MCF 10A (cell line): ENCODE measurements at regions not wholly inside any gene's neighbourhood (a gene's known extent, or its start where the extent isn't known, plus 50 kb on each side); places are given as distances from the start of the nearest gene placed in this dataset.

ENCODE experiments used
- BruUV-seq: library from RNA; stranded (reverse); fragments of 400-500 nt; replicated peaks from 2 replicates; lab custom pipeline; 2021; lab: Mats Ljungman, UMichigan
- CTCF ChIA-PET: fragments of 300-600 bp; sonication (Branson Sonifier 250); formaldehyde crosslinking; extraction: SDS; loops from one replicate; lab custom pipeline; 2021; ENCODE audit warnings: antibody characterized with exemption, inconsistent platforms; lab: Yijun Ruan, JAX
- POLR2A ChIA-PET: fragments of 300-600, 350-650 bp; sonication (Branson Sonifier 250); formaldehyde crosslinking; extraction: SDS; loops from one replicate; lab custom pipeline; 2020; ENCODE audit warnings: antibody characterized with exemption, inconsistent platforms; lab: Yijun Ruan, JAX
- DNase-seq: peaks from one replicate; pipeline ENCODE4 v3.0.0-alpha.2; 2018; ENCODE audit not compliant: unreplicated experiment
- H3K27ac Mint-ChIP-seq: one replicate; pipeline ENCODE4 v1.8.0; 2022; ENCODE audit warnings: mild to moderate bottlenecking, low read depth, mixed read lengths; ENCODE audit not compliant: unreplicated experiment
- H3K27me3 Mint-ChIP-seq: one replicate; pipeline ENCODE4 v1.8.0; 2022; ENCODE audit warnings: mixed read lengths; ENCODE audit not compliant: insufficient read depth, unreplicated experiment
- H3K36me3 Mint-ChIP-seq: one replicate; pipeline ENCODE4 v1.8.0; 2022; ENCODE audit warnings: mild to moderate bottlenecking, moderate library complexity, mixed read lengths; ENCODE audit not compliant: insufficient read depth, unreplicated experiment
- H3K4me1 Mint-ChIP-seq: one replicate; pipeline ENCODE4 v1.8.0; 2022; ENCODE audit warnings: mixed read lengths; ENCODE audit not compliant: insufficient read depth, unreplicated experiment
- H3K4me3 Mint-ChIP-seq: one replicate; pipeline ENCODE4 v1.8.0; 2022; ENCODE audit warnings: mild to moderate bottlenecking, moderate library complexity, mixed read lengths; ENCODE audit not compliant: unreplicated experiment
- H3K9me3 Mint-ChIP-seq: one replicate; pipeline ENCODE4 v1.8.0; 2022; ENCODE audit warnings: mixed read lengths; ENCODE audit not compliant: unreplicated experiment
- CTCF ChIP-seq: fragments of 200-600 bp; IDR thresholded peaks from one replicate; pipeline ENCODE4 v1.8.0; 2022; ENCODE audit warnings: antibody characterized with exemption, mild to moderate bottlenecking; ENCODE audit not compliant: unreplicated experiment
- intact Hi-C: fragments of 100-400 bp; cut with micrococcal nuclease; formaldehyde crosslinking; loops from 2 replicates; pipeline ENCODE4 v1.14.1; 2022

- H3K4me1 Mint-ChIP-seq, result no peaks in the 10 kb centered on the region
- no peak for TF ChIP-seq CTCF
- CTCF ChIA-PET, result interaction anchor here (0.7 kb wide), 1 partner anchor 14 kb away, joined by 6 read pairs; no protein-coding TSS in a partner anchor
- H3K36me3 Mint-ChIP-seq, result no peaks in the 10 kb centered on the region
- no TSS peak for BruUV-seq
- no peak overlapping the region for H3K27ac Mint-ChIP-seq
- no peaks in the 10 kb centered on the region for H3K9me3 Mint-ChIP-seq
- no peak overlapping the region for H3K4me3 Mint-ChIP-seq
- POLR2A ChIA-PET, result interaction anchor here (0.7 kb wide), 1 partner anchor 19 kb away, joined by 3 read pairs; no protein-coding TSS in a partner anchor
- H3K27me3 Mint-ChIP-seq, result no peaks in the 10 kb centered on the region
- intact Hi-C loops, result no loop called here
- no peak for DNase-seq
Measured at GRCh38 chr9:99416007-99416406, 193.9 kb downstream of the SEC61B start.

- POLR2A ChIA-PET, result interaction anchor here (1.3 kb wide), 1 partner anchor 30 kb away, joined by 3 read pairs; no protein-coding TSS in a partner anchor
- DNase-seq, result no peak
- no peak overlapping the region for H3K27ac Mint-ChIP-seq
- H3K36me3 Mint-ChIP-seq, result no peaks in the 10 kb centered on the region
- H3K4me1 Mint-ChIP-seq, result no peaks in the 10 kb centered on the region
- no peak overlapping the region for H3K4me3 Mint-ChIP-seq
- H3K27me3 Mint-ChIP-seq, result no peaks in the 10 kb centered on the region
- intact Hi-C loops, result no loop called here
- no peak for TF ChIP-seq CTCF
- CTCF ChIA-PET, result interaction anchor here (0.8 kb wide), 1 partner anchor 8 kb away, joined by 4 read pairs; no protein-coding TSS in a partner anchor
- H3K9me3 Mint-ChIP-seq, result no peaks in the 10 kb centered on the region
- BruUV-seq, result no TSS peak
Measured at GRCh38 chr9:99419070-99419469, 197.0 kb downstream of the SEC61B start.

DNA sequence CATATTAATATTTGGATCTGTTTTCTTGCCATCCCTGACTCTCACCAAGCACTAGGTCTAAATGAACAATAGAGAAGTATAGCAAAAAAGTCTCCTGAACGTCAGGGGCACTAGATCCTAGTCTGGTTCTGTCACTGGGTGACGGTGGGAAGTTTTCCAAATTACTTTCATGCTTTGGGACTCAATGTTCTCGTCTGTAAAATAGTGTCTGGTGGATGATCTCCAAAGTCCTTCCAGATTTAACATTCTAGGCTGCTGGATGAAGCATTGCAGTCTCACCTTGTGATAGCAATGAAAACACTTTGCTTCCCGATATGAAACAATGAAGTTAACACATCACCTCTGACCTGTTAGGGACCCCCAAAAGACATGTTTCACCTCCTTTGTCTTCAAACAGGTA lies 199.3 kb downstream of the SEC61B start:
- H3K4me3 Mint-ChIP-seq, result no peak overlapping the region
- intact Hi-C loops, result no loop called here
- no peaks in the 10 kb centered on the region for H3K27me3 Mint-ChIP-seq
- POLR2A ChIA-PET, result no interaction called here
- CTCF ChIA-PET, result no interaction called here
- no peaks in the 10 kb centered on the region for H3K9me3 Mint-ChIP-seq
- no peaks in the 10 kb centered on the region for H3K36me3 Mint-ChIP-seq
- no peak overlapping the region for H3K27ac Mint-ChIP-seq
- no TSS peak for BruUV-seq
- no peaks in the 10 kb centered on the region for H3K4me1 Mint-ChIP-seq
- no peak for DNase-seq
- TF ChIP-seq CTCF, result no peak

DNA sequence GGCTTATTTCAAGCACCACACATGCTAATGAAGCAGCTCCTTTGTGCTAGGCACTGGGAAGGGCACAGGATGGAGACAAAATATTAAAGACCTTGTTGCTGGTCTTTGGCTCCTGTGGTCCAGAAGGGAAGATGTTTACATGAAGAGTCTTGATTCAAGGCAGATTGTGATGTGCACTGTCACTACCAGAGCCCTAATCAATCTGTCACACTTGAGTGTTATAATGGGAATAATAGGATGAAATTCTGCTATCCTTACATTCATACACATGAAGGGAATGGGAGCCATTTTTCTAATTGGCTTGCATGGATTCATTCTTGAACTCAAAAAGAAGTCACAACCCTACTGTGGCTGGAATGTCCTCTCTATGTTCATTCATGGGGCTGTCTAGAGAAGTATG lies 203.0 kb downstream of the SEC61B start:
- Mint-ChIP-seq H3K27ac (no peak overlapping the region), H3K4me1 (no peaks in the 10 kb centered on the region), H3K27me3 (no peaks in the 10 kb centered on the region), H3K36me3 (no peaks in the 10 kb centered on the region), H3K4me3 (no peak overlapping the region), H3K9me3 (no peaks in the 10 kb centered on the region)
- TF ChIP-seq CTCF, result no peak
- CTCF ChIA-PET, result no interaction called here
- BruUV-seq, result no TSS peak
- DNase-seq, result no peak
- intact Hi-C loops, result no loop called here
- POLR2A ChIA-PET, result interaction anchor here (1.1 kb wide), 1 partner anchor 11 kb away, joined by 3 read pairs; no protein-coding TSS in a partner anchor
